Hepatocyte (in vitro differentiated cells): ENCODE measurements at regions not wholly inside any gene's neighbourhood (a gene's known extent, or its start where the extent isn't known, plus 50 kb on each side); places are given as distances from the start of the nearest gene placed in this dataset.

Experiments used
- CTCF ChIP-seq: fragments of 200-600 bp; sonication (generic); IDR thresholded peaks from 2 replicates; pipeline ENCODE4 v1.5.1; 2016; ENCODE audit warnings: antibody characterized with exemption, mild to moderate bottlenecking; ENCODE audit not compliant: poor library complexity
- EZH2 ChIP-seq: fragments of 200-600 bp; sonication (generic); IDR thresholded peaks from 2 replicates; pipeline ENCODE4 v1.6.1; 2016; ENCODE audit warnings: antibody characterized with exemption, mild to moderate bottlenecking, borderline replicate concordance

GRCh38 chr12:58301038-58301729 lies 359.8 kb downstream of the ATP23 start:
- TF ChIP-seq EZH2 (no peak), CTCF (no peak)
